HepG2 (cell line): ENCODE measurements at regions not wholly inside any gene's neighbourhood (a gene's known extent, or its start where the extent isn't known, plus 50 kb on each side); places are given as distances from the start of the nearest gene placed in this dataset.
"Not testable (repeated sequence)": the region's sequence is repeated elsewhere in the genome, so short reads cannot be mapped to it uniquely, and the experiment has no call there.

ENCODE experiments used
- ATAC-seq: fragments of 200-7000 bp; cut with Tn5 transposase; 3 replicates; pipeline ENCODE4 v1.9.1; 2020; ENCODE audit warnings: mild to moderate bottlenecking, moderate library complexity
- BruUV-seq: library from RNA; stranded (reverse); fragments of 400-500 nt; replicated peaks from 2 replicates; lab custom pipeline; 2021; lab: Mats Ljungman, UMichigan
- CTCF ChIA-PET: fragments of 300-600 bp; formaldehyde crosslinking; extraction: SDS; loops from one replicate; lab custom pipeline; 2021; ENCODE audit warnings: low total read pairs, inconsistent platforms, low intra/inter-chr PET ratio; lab: Yijun Ruan, JAX
- POLR2A ChIA-PET: fragments of 350-600 bp; sonication (Branson Sonifier 250); formaldehyde crosslinking; loops from one replicate; lab custom pipeline; 2020; ENCODE audit warnings: antibody characterized with exemption, inconsistent platforms; lab: Yijun Ruan, JAX
- DNase-seq: peaks from one replicate; pipeline ENCODE4 v3.0.0-alpha.2; 2015; ENCODE audit warnings: low spot score
- FAIRE-seq: peaks from 3 replicates; lab custom pipeline; 2011; peaks lifted over from hg19 to GRCh38; lab: Jason Lieb, UNC
- H2AFZ ChIP-seq: one replicate; pipeline ENCODE4 v1.6.1; 2011; ENCODE audit warnings: low read length, inconsistent platforms
- H3K27ac ChIP-seq: fragments of 300-600 bp; 3 replicates; pipeline ENCODE4 v1.8.0; 2011; ENCODE audit warnings: mixed run types, mild to moderate bottlenecking, mixed read lengths, low read length, inconsistent platforms; ENCODE audit not compliant: insufficient read depth; ENCODE audit errors: extremely low read length
- H3K27me3 ChIP-seq, 2 experiments: fragments of 200-600 bp in 1 of 2; 2 replicates in 1 of 2; 3 replicates in 1 of 2; pipeline versions ENCODE4 v1.6.0 to v1.8.0; 2011; ENCODE audit warnings: low read length in 2 of 2, mild to moderate bottlenecking in 2 of 2, moderate library complexity in 2 of 2, inconsistent platforms in 1 of 2; ENCODE audit not compliant: insufficient read depth in 2 of 2, control insufficient read depth in 1 of 2
- H3K36me3 ChIP-seq, 2 experiments: fragments of 200-600 bp in 1 of 2; replicated peaks in 1 of 2; 2 replicates in 1 of 2; 3 replicates in 1 of 2; pipeline versions ENCODE4 v1.5.1 to v1.8.0; 2011; ENCODE audit warnings: low read length in 2 of 2, inconsistent platforms in 1 of 2; ENCODE audit not compliant: insufficient read depth in 2 of 2, control insufficient read depth in 1 of 2
- H3K4me1 ChIP-seq: 2 replicates; pipeline ENCODE4 v1.5.1; 2012; ENCODE audit warnings: low read length, inconsistent platforms; ENCODE audit not compliant: insufficient read depth
- H3K4me2 ChIP-seq: 2 replicates; pipeline ENCODE4 v1.6.0; 2011; ENCODE audit warnings: low read depth, low read length, inconsistent platforms
- H3K4me3 ChIP-seq, 3 experiments: fragments of 200-600 bp in 1 of 3; sonication (generic), shearing (Covaris generic) in 1 of 3; replicated peaks in 1 of 3; 2 replicates each; pipeline ENCODE4 v1.5.1; 2011 to 2016; ENCODE audit warnings: low read length in 3 of 3, inconsistent platforms in 2 of 3, low read depth in 2 of 3, mild to moderate bottlenecking in 2 of 3, control low read depth in 1 of 3, mixed read lengths in 1 of 3; ENCODE audit not compliant: insufficient read depth in 1 of 3
- H3K79me2 ChIP-seq: one replicate; pipeline ENCODE4 v1.6.1; 2011; ENCODE audit warnings: low read length, inconsistent platforms; ENCODE audit not compliant: insufficient read depth
- H3K9ac ChIP-seq: 2 replicates; pipeline ENCODE4 v1.6.0; 2011; ENCODE audit warnings: mild to moderate bottlenecking, low read depth, low read length, inconsistent platforms; ENCODE audit not compliant: insufficient read depth
- H3K9me3 ChIP-seq: 2 replicates; pipeline ENCODE4 v1.5.1; 2012; ENCODE audit warnings: mild to moderate bottlenecking, low read length
- H4K20me1 ChIP-seq: 2 replicates; pipeline ENCODE4 v1.6.0; 2011; ENCODE audit warnings: inconsistent platforms, mild to moderate bottlenecking, low read length, moderate library complexity; ENCODE audit not compliant: insufficient read depth
- ERF ChIP-seq: IDR thresholded peaks from 2 replicates; pipeline ENCODE4 v1.6.1; 2018; ENCODE audit warnings: missing biosample characterization, missing genetic modification reagents
- HOXA9 ChIP-seq: sonication (generic); formaldehyde crosslinking; IDR thresholded peaks from 2 replicates; pipeline ENCODE4 v1.8.1; 2022; ENCODE audit warnings: missing genetic modification reagents, mild to moderate bottlenecking, moderate library complexity, borderline replicate concordance
- KDM5B ChIP-seq: sonication (generic); formaldehyde crosslinking; IDR thresholded peaks from 2 replicates; pipeline ENCODE4 v1.4.0; 2020; ENCODE audit warnings: missing genetic modification reagents, mild to moderate bottlenecking, borderline replicate concordance
- SOX5 ChIP-seq: IDR thresholded peaks from 2 replicates; pipeline ENCODE4 v1.6.1; 2016; ENCODE audit warnings: borderline replicate concordance
- ZEB1 ChIP-seq: IDR thresholded peaks from 2 replicates; pipeline ENCODE4 v1.6.1; 2012; ENCODE audit warnings: mild to moderate bottlenecking, low read depth, inconsistent platforms; ENCODE audit not compliant: insufficient replicate concordance
- ZNF142 ChIP-seq: sonication (generic); formaldehyde crosslinking; IDR thresholded peaks from 2 replicates; pipeline ENCODE4 v1.4.0; 2020; ENCODE audit warnings: missing genetic modification reagents
- ZNF234 ChIP-seq: sonication (generic); formaldehyde crosslinking; conservative IDR thresholded peaks from 2 replicates; pipeline ENCODE4 v1.5.1; 2020; ENCODE audit warnings: mild to moderate bottlenecking, missing genetic modification reagents
- ZNF253 ChIP-seq: sonication (generic); formaldehyde crosslinking; IDR thresholded peaks from 2 replicates; pipeline ENCODE4 v1.8.0; 2022; ENCODE audit warnings: mild to moderate bottlenecking, missing genetic modification reagents, borderline replicate concordance
- ZNF274 ChIP-seq: sonication (generic); formaldehyde crosslinking; IDR thresholded peaks from 2 replicates; pipeline ENCODE4 v1.5.1; 2020; ENCODE audit warnings: mild to moderate bottlenecking, missing genetic modification reagents
- ZNF639 ChIP-seq: conservative IDR thresholded peaks from 2 replicates; pipeline ENCODE4 v1.6.1; 2018; ENCODE audit warnings: missing genetic modification reagents
- ZNF747 ChIP-seq: sonication (generic); formaldehyde crosslinking; IDR thresholded peaks from 2 replicates; pipeline ENCODE4 v1.8.1; 2023; ENCODE audit warnings: missing genetic modification reagents, mild to moderate bottlenecking, borderline replicate concordance
- ZNF891 ChIP-seq: sonication (generic); formaldehyde crosslinking; IDR thresholded peaks from 2 replicates; pipeline ENCODE4 v1.5.0; 2020; ENCODE audit warnings: mild to moderate bottlenecking, missing genetic modification reagents
- ZSCAN12 ChIP-seq: sonication (generic); formaldehyde crosslinking; IDR thresholded peaks from 2 replicates; pipeline ENCODE4 v1.9.0; 2021; ENCODE audit warnings: mild to moderate bottlenecking, missing genetic modification reagents
- WGBS: methylation state at CpG from one replicate; pipeline ENCODE4 v1.1.6; 2017; ENCODE audit warnings: low lambda C conversion rate; 5-methylcytosine and 5-hydroxymethylcytosine counted together
- in situ Hi-C: cut with HindIII; loops from 2 replicates; pipeline ENCODE4 v1.10.0; 2017; ENCODE audit warnings: low pct_unique_long_range_greater_than_20kb; ENCODE audit not compliant: extremely low pct_ligation_motif_present
- intact Hi-C: fragments of 100-400 bp; cut with micrococcal nuclease; formaldehyde crosslinking; loops from one replicate; pipeline ENCODE4 v1.10.0; 2022; ENCODE audit not compliant: unreplicated experiment

GRCh38 chr6:126726454-126726853, 386.5 kb downstream of the CENPW start:
- ATAC-seq, intact Hi-C loops, DNase-seq, H3K4me2 ChIP-seq, H4K20me1 ChIP-seq, in situ Hi-C loops, H3K27ac ChIP-seq, H3K9me3 ChIP-seq, H3K36me3 ChIP-seq, H3K79me2 ChIP-seq, POLR2A ChIA-PET, FAIRE-seq, H3K27me3 ChIP-seq, H3K4me3 ChIP-seq, CTCF ChIA-PET, BruUV-seq, H3K4me1 ChIP-seq, H2AFZ ChIP-seq, H3K9ac ChIP-seq: not testable (repeated sequence)
- WGBS: 10% methylated on average over 4 of the region's 7 CpGs

GRCh38 chr6:126738146-126738545, 380.3 kb upstream of the RSPO3 start:
- no peak overlapping the region for H3K4me3 ChIP-seq
- H3K36me3 ChIP-seq: no peaks in the 10 kb centered on the region
- no peaks in the 10 kb centered on the region for H3K9me3 ChIP-seq
- WGBS: 10% methylated on average over 1 of the region's 1 CpG
- ChIA-PET CTCF (no interaction called here), POLR2A (no interaction called here)
- no peak overlapping the region for H2AFZ ChIP-seq
- no peak overlapping the region for H3K27ac ChIP-seq
- no peaks in the 10 kb centered on the region for H3K27me3 ChIP-seq
- DNase-seq (no peak), ATAC-seq (no peak), FAIRE-seq (no peak)
- H4K20me1 ChIP-seq: no peaks in the 10 kb centered on the region
- no peaks in the 10 kb centered on the region for H3K79me2 ChIP-seq
- H3K9ac ChIP-seq: no peak overlapping the region
- intact Hi-C loops (no loop called here), in situ Hi-C loops (no loop called here)
- no peak overlapping the region for H3K4me2 ChIP-seq
- no TSS peak for BruUV-seq
- H3K4me1 ChIP-seq: no peaks in the 10 kb centered on the region
- TF ChIP-seq ZNF639: no peak
- no peak for TF ChIP-seq HOXA9
- no peak for TF ChIP-seq ZNF142 (CRISPR knock-in tag)
- TF ChIP-seq ZNF274: no peak
- no peak for TF ChIP-seq ZSCAN12 (CRISPR knock-in tag)
- no peak for TF ChIP-seq KDM5B (CRISPR knock-in tag)
- TF ChIP-seq SOX5 (CRISPR knock-in tag): no peak
- no peak for TF ChIP-seq ZNF891
- no peak for TF ChIP-seq ZNF747 (CRISPR knock-in tag)
- no peak for TF ChIP-seq ZEB1
- no peak for TF ChIP-seq ZNF253
- no peak for TF ChIP-seq ERF (CRISPR knock-in tag)
- TF ChIP-seq ZNF234 (CRISPR knock-in tag): no peak
